ENCODE measurements at regions not wholly inside any gene's neighbourhood (a gene's known extent, or its start where the extent isn't known, plus 50 kb on each side); places are given as distances from the start of the nearest gene placed in this dataset.

DNA sequence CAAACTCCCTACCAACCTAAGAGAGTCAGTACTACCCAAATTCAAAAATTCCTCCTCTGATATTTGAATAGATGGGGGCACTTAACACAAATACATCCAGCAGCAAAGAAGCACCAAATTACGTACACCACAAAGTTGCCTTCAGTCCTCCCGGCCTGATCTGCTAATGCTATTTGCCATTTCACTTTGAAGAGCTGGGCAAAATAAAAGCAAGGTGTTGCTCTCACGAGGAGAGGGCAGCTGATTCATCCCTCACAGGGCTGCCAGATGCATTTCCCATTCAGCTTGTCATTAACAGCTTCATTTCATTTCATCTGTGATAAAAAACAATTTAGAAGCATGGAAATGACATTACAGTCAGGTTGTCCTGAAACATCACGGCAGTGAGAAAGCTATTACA, 283.4 kb upstream of the VEPH1 start:
- Histone ChIP-seq H3K56ac (replicated peaks; ENCODE audit: insufficient read length, low read depth, low read length) (no peak overlapping the region), H3K27ac (ENCODE audit: low read depth, low read length) (no peak overlapping the region), H4K8ac (ENCODE audit: extremely low read depth, insufficient read depth, low read length) (no peak overlapping the region), H2BK12ac (ENCODE audit: low read depth, low read length) (no peak overlapping the region), H4K91ac (replicated peaks; ENCODE audit: insufficient read length, low read length) (no peak overlapping the region), H3K4me2 (ENCODE audit: insufficient read depth in 1 of 2, low read depth in 2 of 2, low read length in 2 of 2) (no peak overlapping the region), H3K79me1 (ENCODE audit: low read depth, low read length) (no peaks in the 10 kb centered on the region), H3K4me1 (replicated peaks in 1 of 4; ENCODE audit: control insufficient read depth in 3 of 4, insufficient read depth in 4 of 4, low read length in 3 of 4) (no peaks in the 10 kb centered on the region), H2AFZ (ENCODE audit: low read length) (no peak overlapping the region), H3K9ac (replicated peaks in 1 of 4; ENCODE audit: extremely low read depth in 1 of 4, low read depth in 3 of 4, low read length in 3 of 4) (no peak overlapping the region), H3K79me2 (ENCODE audit: control insufficient read depth in 1 of 2, insufficient read depth in 2 of 2, low read length in 2 of 2) (no peaks in the 10 kb centered on the region), H3K4ac (replicated peaks; ENCODE audit: insufficient read length, low read depth, low read length) (no peak overlapping the region), H3K4me3 (ENCODE audit: extremely low read depth in 1 of 4, insufficient read depth in 2 of 4, low read depth in 3 of 4, low read length in 4 of 4) (no peak overlapping the region), H3K18ac (ENCODE audit: extremely low read depth, low read length) (no peak overlapping the region), H4K5ac (ENCODE audit: insufficient read length, low read depth, low read length) (no peak overlapping the region), H2AK5ac (ENCODE audit: low read depth, low read length) (no peak overlapping the region), H3K9me3 (ENCODE audit: insufficient read depth in 2 of 2, low read depth in 1 of 2, low read length in 1 of 2) (no peaks in the 10 kb centered on the region), H4K20me1 (replicated peaks in 1 of 2; ENCODE audit: control insufficient read depth in 1 of 2, insufficient read depth in 2 of 2, low read length in 2 of 2) (no peaks in the 10 kb centered on the region), H2BK20ac (ENCODE audit: low read length) (no peak overlapping the region), H2BK5ac (ENCODE audit: low read depth, low read length) (no peak overlapping the region), H3K14ac (ENCODE audit: insufficient read length) (no peak overlapping the region), H2BK120ac (replicated peaks; ENCODE audit: low read depth, low read length) (no peak overlapping the region), H3K36me3 (ENCODE audit: control insufficient read depth in 2 of 4, insufficient read depth in 4 of 4, low read length in 3 of 4) (no peaks in the 10 kb centered on the region), H3K23me2 (ENCODE audit: low read depth, low read length) (no peaks in the 10 kb centered on the region), H3K27me3 (replicated peaks in 1 of 4; ENCODE audit: control insufficient read depth in 3 of 4, extremely low read depth in 1 of 4, insufficient read depth in 3 of 4, low read length in 3 of 4) (peaks cover 0 to 1% (median 0%) of the 10 kb centered on the region in 4 experiments; a peak in 1 of 7 replicates), H2BK15ac (ENCODE audit: low read length) (no peak overlapping the region), H3K23ac (ENCODE audit: insufficient read length) (no peak overlapping the region)
- FAIRE-seq (no peak), DNase-seq (ENCODE audit: low read depth in 1 of 2, low spot score in 2 of 2) (no peak)
- WGBS, 2 experiments (ENCODE audit: extremely low coverage in 1 of 2, insufficient coverage in 1 of 2, insufficient read length in 1 of 2, insufficient replicate concordance in 2 of 2, low coverage in 1 of 2, low lambda C conversion rate in 2 of 2, missing lambda C conversion rate in 1 of 2) = 91% methylated on average over 4 of the region's 4 CpGs; no CpG with 5 or more reads in 1 of the 2 experiments
- ChIA-PET POLR2A (ENCODE audit: partially characterized antibody) (no interaction called here), CTCF (ENCODE audit: partially characterized antibody) (no interaction called here)
- TF ChIP-seq PHF8 (conservative IDR thresholded peaks at IDR 0.05; ENCODE audit: low read depth, low read length) = no peak
